Mucosa of rectum (tissue), 2 donors: ENCODE measurements at regions not wholly inside any gene's neighbourhood (a gene's known extent, or its start where the extent isn't known, plus 50 kb on each side); places are given as distances from the start of the nearest gene placed in this dataset.
A peak's percentile ranks its signal among the peaks of the same experiment; 100 is the strongest.
"Not testable (repeated sequence)": the region's sequence is repeated elsewhere in the genome, so short reads cannot be mapped to it uniquely, and the experiment has no call there.

ENCODE experiments used
- H3K27ac ChIP-seq, 2 donors: one replicate each; pipeline ENCODE4 v1.7.0; 2013; ENCODE audit warnings: inconsistent platforms in 2 of 2, low read depth in 2 of 2, low read length in 2 of 2
- H3K27me3 ChIP-seq, 2 donors: one replicate each; pipeline ENCODE4 v1.7.0; 2013; ENCODE audit warnings: low read length in 2 of 2; ENCODE audit not compliant: control insufficient read depth in 2 of 2, insufficient read depth in 2 of 2
- H3K36me3 ChIP-seq, 2 donors: one replicate each; pipeline ENCODE4 v1.7.0; 2013; ENCODE audit warnings: low read length in 2 of 2; ENCODE audit not compliant: control insufficient read depth in 2 of 2, insufficient read depth in 2 of 2
- H3K4me1 ChIP-seq, 2 donors: one replicate each; pipeline ENCODE4 v1.7.0; 2013; ENCODE audit warnings: low read length in 2 of 2, mild to moderate bottlenecking in 1 of 2; ENCODE audit not compliant: control insufficient read depth in 2 of 2, insufficient read depth in 2 of 2
- H3K4me3 ChIP-seq, 2 donors: one replicate each; pipeline ENCODE4 v1.7.0; 2013; ENCODE audit warnings: low read length in 2 of 2
- H3K9ac ChIP-seq, 2 donors: one replicate each; pipeline ENCODE4 v1.7.0; 2013; ENCODE audit warnings: low read length in 2 of 2, low read depth in 1 of 2, mild to moderate bottlenecking in 1 of 2
- H3K9me3 ChIP-seq, 2 donors: one replicate each; pipeline ENCODE4 v1.7.0; 2013; ENCODE audit warnings: low read length in 2 of 2; ENCODE audit not compliant: control insufficient read depth in 2 of 2
- donor health status: healthy.
- donor health status: Normal muscosa, but diverticular disease.

DNA sequence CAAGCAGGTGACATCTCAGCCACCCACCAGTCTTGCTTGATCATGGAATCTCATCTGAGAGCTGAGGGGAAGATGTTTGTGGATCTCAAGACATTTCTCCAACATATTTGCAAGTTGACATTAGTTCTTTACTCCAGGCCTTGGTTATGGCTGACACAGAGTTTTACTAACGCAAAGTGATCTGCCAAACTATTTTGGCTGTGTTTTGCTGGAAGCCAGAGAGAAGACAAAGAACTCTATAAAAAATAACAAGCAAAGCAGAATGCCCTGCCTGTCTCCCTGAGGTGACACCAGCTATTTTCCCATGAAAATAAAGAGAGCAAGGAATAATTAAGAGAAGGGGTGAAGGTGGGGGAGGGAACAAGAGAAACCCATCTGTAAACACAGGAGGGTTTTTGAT, 286.4 kb downstream of the WDR11 start:
- Histone ChIP-seq H3K9ac (no peak overlapping the region), H3K27me3 (no peaks in the 10 kb centered on the region), H3K4me3 (no peak overlapping the region), H3K9me3 (no peaks in the 10 kb centered on the region), H3K27ac (no peak overlapping the region), H3K36me3 (no peaks in the 10 kb centered on the region), H3K4me1 (no peaks in the 10 kb centered on the region)

- Histone ChIP-seq H3K9ac (no peak overlapping the region), H3K27me3 (no peaks in the 10 kb centered on the region), H3K4me1 (no peaks in the 10 kb centered on the region), H3K27ac (no peak overlapping the region), H3K9me3 (no peaks in the 10 kb centered on the region), H3K36me3 (no peaks in the 10 kb centered on the region), H3K4me3 (no peak overlapping the region)
Measured at GRCh38 chr10:121138112-121138860, 287.1 kb downstream of the WDR11 start.

DNA sequence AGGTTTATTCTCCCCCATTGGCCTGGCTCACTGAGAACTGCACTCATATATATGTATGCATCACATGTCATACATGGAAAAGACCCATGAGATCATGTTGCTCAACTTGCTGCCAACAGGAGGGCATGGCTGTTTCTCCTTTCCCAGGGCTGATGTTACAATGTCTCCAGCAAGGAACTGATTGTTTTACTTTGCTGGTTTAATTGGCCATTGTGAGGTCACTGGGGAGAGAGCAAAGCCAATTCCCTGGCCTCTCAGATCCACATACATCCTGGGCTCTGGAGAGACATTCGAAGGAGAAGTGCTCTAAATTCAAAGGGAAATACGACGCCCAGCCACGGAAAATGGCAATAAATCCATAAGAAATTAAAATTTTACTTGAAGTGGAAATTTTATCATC, 287.8 kb downstream of the WDR11 start:
- no peaks in the 10 kb centered on the region for H3K27me3 ChIP-seq
- H3K4me1 ChIP-seq = no peaks in the 10 kb centered on the region
- no peak overlapping the region for H3K4me3 ChIP-seq
- no peak overlapping the region for H3K9ac ChIP-seq
- no peaks in the 10 kb centered on the region for H3K36me3 ChIP-seq
- H3K27ac ChIP-seq = no peak overlapping the region
- peaks cover 0 to under 1% of the 10 kb centered on the region in 2 donors for H3K9me3 ChIP-seq

DNA sequence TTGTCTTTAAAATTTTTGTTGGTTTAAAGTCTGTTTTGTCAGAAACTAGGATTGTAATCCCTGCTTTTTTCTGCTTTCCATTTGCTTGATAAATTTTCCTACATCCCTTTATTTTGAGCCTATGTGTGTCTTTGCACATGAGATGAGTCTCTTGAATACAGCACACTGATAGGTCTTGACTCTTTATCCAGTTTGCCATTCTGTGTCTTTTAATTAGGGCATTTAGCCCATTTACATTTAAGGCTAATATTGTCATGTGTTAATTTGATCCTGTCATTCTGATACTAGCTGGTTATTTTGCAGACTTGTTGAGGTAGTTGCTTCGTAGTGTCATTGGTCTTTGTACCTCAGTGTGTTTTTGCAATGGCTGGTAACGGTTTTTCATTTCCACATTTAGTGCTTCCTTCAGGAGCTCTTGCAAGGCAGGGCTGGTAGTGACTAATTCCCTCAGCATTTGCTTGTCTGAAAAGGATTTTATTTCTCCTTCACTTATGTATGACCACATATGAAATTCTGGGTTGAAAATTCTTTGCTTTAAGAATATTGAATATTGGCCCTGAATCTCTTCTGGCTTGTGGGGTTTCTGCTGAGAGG, 294.7 kb downstream of the WDR11 start:
- H3K4me1 ChIP-seq, H3K4me3 ChIP-seq, H3K9ac ChIP-seq, H3K36me3 ChIP-seq, H3K27ac ChIP-seq, H3K9me3 ChIP-seq, H3K27me3 ChIP-seq: not testable (repeated sequence)

GRCh38 chr10:121148921-121149320, 297.8 kb downstream of the WDR11 start:
- H3K9ac ChIP-seq = no peak overlapping the region

DNA sequence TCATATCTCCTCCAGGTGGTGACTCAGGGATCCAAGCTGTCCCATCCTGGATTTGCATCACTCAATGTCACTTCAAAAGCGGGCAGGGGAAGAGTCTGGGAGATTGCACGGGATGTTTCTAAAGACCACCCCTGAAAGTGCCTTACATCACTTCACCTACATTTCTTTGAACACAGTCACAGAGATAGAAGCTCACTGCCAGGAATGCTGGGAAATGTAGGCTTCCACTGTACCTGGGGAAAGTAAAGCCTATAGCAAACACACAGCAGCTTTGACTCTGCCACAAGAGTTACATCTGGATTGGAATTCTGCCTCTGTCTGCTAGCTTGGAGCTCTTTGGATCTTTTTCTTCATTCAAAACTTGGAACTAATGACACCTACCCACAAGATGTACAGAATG, 300.9 kb downstream of the WDR11 start:
- no peak overlapping the region for H3K4me3 ChIP-seq
- H3K9ac ChIP-seq = no peak overlapping the region
- H3K4me1 ChIP-seq = peaks cover 4 to 19% of the 10 kb centered on the region in 2 donors
- H3K9me3 ChIP-seq = no peaks in the 10 kb centered on the region
- H3K36me3 ChIP-seq = no peaks in the 10 kb centered on the region
- no peak overlapping the region for H3K27ac ChIP-seq
- no peaks in the 10 kb centered on the region for H3K27me3 ChIP-seq

More at GRCh38 chr10:121148921-121149320, 297.8 kb downstream of the WDR11 start:
- no peaks in the 10 kb centered on the region for H3K36me3 ChIP-seq
- H3K27me3 ChIP-seq = no peaks in the 10 kb centered on the region
- peaks cover 0 to 2% of the 10 kb centered on the region in 2 donors for H3K9me3 ChIP-seq
- no peaks in the 10 kb centered on the region for H3K4me1 ChIP-seq
- no peak overlapping the region for H3K27ac ChIP-seq
- no peak overlapping the region for H3K4me3 ChIP-seq

GRCh38 chr10:121152935-121153334, 301.8 kb downstream of the WDR11 start:
- Histone ChIP-seq H3K9ac (no peak overlapping the region), H3K4me1 (peaks cover 4 to 19% of the 10 kb centered on the region in 2 donors), H3K27ac (no peak overlapping the region), H3K9me3 (no peaks in the 10 kb centered on the region), H3K27me3 (no peaks in the 10 kb centered on the region), H3K36me3 (no peaks in the 10 kb centered on the region), H3K4me3 (no peak overlapping the region)

GRCh38 chr10:121154310-121154709, 303.1 kb downstream of the WDR11 start:
- H3K27ac ChIP-seq = no peak overlapping the region

GRCh38 chr10:121154846-121155245, 303.7 kb downstream of the WDR11 start:
- no peak overlapping the region for H3K27ac ChIP-seq
- no peak overlapping the region for H3K9ac ChIP-seq
- H3K9me3 ChIP-seq = no peaks in the 10 kb centered on the region
- no peaks in the 10 kb centered on the region for H3K36me3 ChIP-seq
- no peak overlapping the region for H3K4me3 ChIP-seq
- H3K4me1 ChIP-seq = peaks cover 18 to 33% of the 10 kb centered on the region in 2 donors
- no peaks in the 10 kb centered on the region for H3K27me3 ChIP-seq

More at GRCh38 chr10:121154310-121154709, 303.1 kb downstream of the WDR11 start:
- Histone ChIP-seq H3K9ac (no peak overlapping the region), H3K4me3 (no peak overlapping the region), H3K36me3 (no peaks in the 10 kb centered on the region), H3K9me3 (no peaks in the 10 kb centered on the region), H3K27me3 (no peaks in the 10 kb centered on the region), H3K4me1 (peaks cover 13 to 29% of the 10 kb centered on the region in 2 donors)

DNA sequence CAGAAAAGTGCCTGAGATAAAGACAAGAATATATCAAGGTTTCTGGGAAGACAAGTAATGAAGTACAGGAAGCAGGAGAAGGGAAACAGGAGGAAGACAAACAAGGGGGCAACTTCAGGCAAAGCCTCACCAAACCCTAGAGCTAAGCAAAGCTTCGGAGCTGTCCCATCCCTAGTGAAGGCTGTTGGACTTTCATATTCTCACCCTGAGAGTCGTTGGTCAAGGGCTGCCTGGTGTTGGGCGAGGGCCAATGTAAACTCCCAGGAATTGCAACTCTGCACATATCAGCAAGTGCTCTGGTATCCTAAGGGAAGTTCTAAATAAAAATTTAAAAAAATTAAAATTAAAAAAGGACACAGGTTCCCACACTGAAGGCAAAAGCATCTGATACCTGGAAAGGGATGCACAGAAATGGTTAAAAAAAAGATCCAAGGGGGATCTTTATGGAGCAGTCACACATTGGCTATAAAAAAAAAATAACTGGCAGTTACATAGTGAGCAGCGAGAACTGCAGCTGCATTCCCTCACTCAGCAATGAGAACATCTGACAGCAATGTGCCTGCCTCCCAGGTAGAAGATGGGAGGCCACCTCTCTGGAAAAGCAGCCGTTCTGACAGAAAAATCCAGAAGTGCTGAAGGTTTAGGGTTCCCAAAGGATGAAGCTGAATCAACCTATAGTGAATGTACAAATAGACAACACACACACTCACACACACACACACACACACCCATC, 304.7 kb downstream of the WDR11 start:
- H3K4me1 ChIP-seq = peaks cover 18 to 33% of the 10 kb centered on the region in 2 donors
- no peaks in the 10 kb centered on the region for H3K36me3 ChIP-seq
- no peaks in the 10 kb centered on the region for H3K9me3 ChIP-seq
- H3K9ac ChIP-seq = peak overlapping the region in 1 of 2 donors; percentile 26
- no peaks in the 10 kb centered on the region for H3K27me3 ChIP-seq
- no peak overlapping the region for H3K4me3 ChIP-seq
- H3K27ac ChIP-seq = peak overlapping the region; percentile 46 to 63
